Prostate gland (tissue), 2 donors: ENCODE measurements at regions not wholly inside any gene's neighbourhood (a gene's known extent, or its start where the extent isn't known, plus 50 kb on each side); places are given as distances from the start of the nearest gene placed in this dataset.

ENCODE experiments used
- DNase-seq: peaks from one replicate; pipeline ENCODE4 v3.0.0-alpha.2; 2019; ENCODE audit warnings: low spot score
- H3K27ac ChIP-seq, 2 donors: fragments of 200-600 bp; sonication (generic); 2 replicates each; pipeline ENCODE4 v1.5.1; 2017 to 2019
- H3K27me3 ChIP-seq: fragments of 200-600 bp; sonication (generic); replicated peaks from 2 replicates; pipeline ENCODE4 v1.5.1; 2019; ENCODE audit not compliant: insufficient read depth
- H3K36me3 ChIP-seq, 2 donors: fragments of 200-600 bp; sonication (generic); 1 replicate in 1 of 2; 2 replicates in 1 of 2; pipeline versions ENCODE4 v1.5.1 to v1.8.1; 2017 to 2019
- H3K4me1 ChIP-seq: fragments of 200-600 bp; sonication (generic); replicated peaks from 2 replicates; pipeline ENCODE4 v1.5.1; 2019
- H3K4me3 ChIP-seq, 2 donors: fragments of 200-600 bp; sonication (generic); 2 replicates each; pipeline ENCODE4 v1.5.1; 2017 to 2019
- H3K9me3 ChIP-seq: fragments of 200-600 bp; sonication (generic); 2 replicates; pipeline ENCODE4 v1.5.1; 2017
- CTCF ChIP-seq, 4 experiments: fragments of 200-600 bp in 2 of 4; fragments of 450-650 bp in 2 of 4; sonication (generic) in 2 of 4; IDR thresholded peaks; 1 replicate in 3 of 4; 2 replicates in 1 of 4; pipeline ENCODE4 v1.5.1; 2016 to 2019; ENCODE audit warnings: antibody characterized with exemption in 4 of 4, mild to moderate bottlenecking in 2 of 4, moderate library complexity in 2 of 4
- POLR2A ChIP-seq: fragments of 450-650 bp; IDR thresholded peaks from one replicate; pipeline ENCODE4 v1.6.1; 2016; ENCODE audit warnings: antibody characterized with exemption, mild to moderate bottlenecking
- POLR2AphosphoS5 ChIP-seq: sonication (generic); formaldehyde crosslinking; IDR thresholded peaks from one replicate; pipeline ENCODE4 v1.6.1; 2017; ENCODE audit warnings: antibody characterized with exemption
- WGBS: methylation state at CpG from one replicate; pipeline ENCODE4 v1.1.5; 2018; 5-methylcytosine and 5-hydroxymethylcytosine counted together
- intact Hi-C: fragments of 100-400 bp; cut with DNase I; formaldehyde crosslinking; loops from one replicate; pipeline ENCODE4 v1.14.2; 2022

- WGBS: 53% methylated on average over 2 of the region's 2 CpGs
- intact Hi-C loops: loop anchor here (10.0 kb wide), 1 partner anchor 307 kb away; no protein-coding TSS in a partner anchor
- DNase-seq: no peak
- no peak overlapping the region for H3K27ac ChIP-seq
- no peak overlapping the region for H3K4me3 ChIP-seq
- no peaks in the 10 kb centered on the region for H3K9me3 ChIP-seq
- H3K27me3 ChIP-seq: no peaks in the 10 kb centered on the region
- TF ChIP-seq CTCF (IDR thresholded peaks at IDR 0.05) (no peak), POLR2AphosphoS5 (no peak), POLR2A (no peak)
- no peaks in the 10 kb centered on the region for H3K4me1 ChIP-seq
- no peaks in the 10 kb centered on the region for H3K36me3 ChIP-seq
These were observed 376.1 kb downstream of the LMO7 start for GRCh38 chr13:76012091-76012721.

- no peaks in the 10 kb centered on the region for H3K36me3 ChIP-seq
- no peak for DNase-seq
- no peak overlapping the region for H3K4me3 ChIP-seq
- intact Hi-C loops: no loop called here
- TF ChIP-seq CTCF (IDR thresholded peaks at IDR 0.05) (no peak), POLR2AphosphoS5 (no peak), POLR2A (no peak)
- H3K9me3 ChIP-seq: no peaks in the 10 kb centered on the region
- H3K4me1 ChIP-seq: no peaks in the 10 kb centered on the region
- 90% methylated on average over 2 of the region's 2 CpGs for WGBS
- no peaks in the 10 kb centered on the region for H3K27me3 ChIP-seq
- no peak overlapping the region for H3K27ac ChIP-seq
These were observed 373.2 kb downstream of the LMO7 start for GRCh38 chr13:76009267-76009890.

- H3K4me3 ChIP-seq: no peak overlapping the region
- no peaks in the 10 kb centered on the region for H3K4me1 ChIP-seq
- H3K27me3 ChIP-seq: no peaks in the 10 kb centered on the region
- no peaks in the 10 kb centered on the region for H3K36me3 ChIP-seq
- H3K9me3 ChIP-seq: no peaks in the 10 kb centered on the region
- intact Hi-C loops: no loop called here
- 92% methylated on average over 2 of the region's 2 CpGs for WGBS
- no peak for DNase-seq
- no peak overlapping the region for H3K27ac ChIP-seq
- TF ChIP-seq CTCF (IDR thresholded peaks at IDR 0.05): no peak
- no peak for TF ChIP-seq POLR2AphosphoS5
- no peak for TF ChIP-seq POLR2A
These were observed 368.3 kb downstream of the LMO7 start for GRCh38 chr13:76004416-76004815.

GRCh38 chr13:76000131-76000530 lies 364.0 kb downstream of the LMO7 start:
- Histone ChIP-seq H3K27ac (no peak overlapping the region), H3K9me3 (no peaks in the 10 kb centered on the region), H3K4me1 (no peaks in the 10 kb centered on the region), H3K36me3 (no peaks in the 10 kb centered on the region), H3K27me3 (no peaks in the 10 kb centered on the region), H3K4me3 (no peak overlapping the region)
- intact Hi-C loops: no loop called here
- WGBS: 33% methylated on average over 1 of the region's 1 CpG
- DNase-seq: no peak
- no peak for TF ChIP-seq POLR2A
- TF ChIP-seq POLR2AphosphoS5: no peak
- TF ChIP-seq CTCF (IDR thresholded peaks at IDR 0.05): no peak

- no peak for DNase-seq
- H3K36me3 ChIP-seq: no peaks in the 10 kb centered on the region
- no peaks in the 10 kb centered on the region for H3K27me3 ChIP-seq
- no peak for TF ChIP-seq CTCF (IDR thresholded peaks at IDR 0.05)
- TF ChIP-seq POLR2AphosphoS5: no peak
- no peak for TF ChIP-seq POLR2A
- H3K9me3 ChIP-seq: no peaks in the 10 kb centered on the region
- WGBS: 64% methylated on average over 2 of the region's 2 CpGs
- no peaks in the 10 kb centered on the region for H3K4me1 ChIP-seq
- H3K4me3 ChIP-seq: no peak overlapping the region
- no peak overlapping the region for H3K27ac ChIP-seq
- intact Hi-C loops: no loop called here
These were observed 360.5 kb downstream of the LMO7 start for GRCh38 chr13:75996582-75996981.
